ENCODE measurements at regions not wholly inside any gene's neighbourhood (a gene's known extent, or its start where the extent isn't known, plus 50 kb on each side); places are given as distances from the start of the nearest gene placed in this dataset.

DNA sequence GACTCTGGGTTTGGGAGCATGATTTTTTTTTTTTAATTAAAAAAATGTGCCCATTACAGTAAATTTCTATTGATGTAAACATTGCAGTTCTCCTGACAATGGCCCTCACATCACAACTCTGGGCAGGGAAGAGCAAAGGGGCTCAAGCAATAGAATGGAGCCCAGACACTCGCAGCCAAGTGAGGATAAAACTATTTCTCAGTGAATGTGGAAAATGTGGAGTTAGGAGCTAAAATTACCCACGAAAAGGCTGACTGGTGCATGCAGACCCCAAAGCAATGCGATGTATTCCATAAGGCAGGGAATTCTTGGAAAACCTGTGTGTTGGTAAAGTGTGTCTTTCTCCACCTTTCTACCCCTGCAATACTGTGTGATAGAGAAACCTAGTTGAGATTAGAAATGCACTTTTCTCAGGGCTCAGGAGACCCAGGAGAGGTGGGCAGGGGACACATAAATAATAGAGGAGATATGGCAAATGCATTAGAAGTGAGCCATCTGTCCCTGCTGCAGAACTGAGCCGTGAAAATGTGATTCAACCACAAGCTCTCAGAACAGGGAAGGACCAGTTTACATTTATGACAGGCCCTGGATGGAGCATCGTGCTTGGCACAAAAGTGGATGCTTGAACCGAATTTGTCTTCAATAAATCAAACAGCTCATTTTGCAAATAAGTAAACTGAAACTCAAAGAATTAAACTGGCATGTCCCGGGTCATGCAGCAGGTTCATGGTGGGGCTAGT, 100.1 kb downstream of the MYCN start:
- TF ChIP-seq, protein P1, sequence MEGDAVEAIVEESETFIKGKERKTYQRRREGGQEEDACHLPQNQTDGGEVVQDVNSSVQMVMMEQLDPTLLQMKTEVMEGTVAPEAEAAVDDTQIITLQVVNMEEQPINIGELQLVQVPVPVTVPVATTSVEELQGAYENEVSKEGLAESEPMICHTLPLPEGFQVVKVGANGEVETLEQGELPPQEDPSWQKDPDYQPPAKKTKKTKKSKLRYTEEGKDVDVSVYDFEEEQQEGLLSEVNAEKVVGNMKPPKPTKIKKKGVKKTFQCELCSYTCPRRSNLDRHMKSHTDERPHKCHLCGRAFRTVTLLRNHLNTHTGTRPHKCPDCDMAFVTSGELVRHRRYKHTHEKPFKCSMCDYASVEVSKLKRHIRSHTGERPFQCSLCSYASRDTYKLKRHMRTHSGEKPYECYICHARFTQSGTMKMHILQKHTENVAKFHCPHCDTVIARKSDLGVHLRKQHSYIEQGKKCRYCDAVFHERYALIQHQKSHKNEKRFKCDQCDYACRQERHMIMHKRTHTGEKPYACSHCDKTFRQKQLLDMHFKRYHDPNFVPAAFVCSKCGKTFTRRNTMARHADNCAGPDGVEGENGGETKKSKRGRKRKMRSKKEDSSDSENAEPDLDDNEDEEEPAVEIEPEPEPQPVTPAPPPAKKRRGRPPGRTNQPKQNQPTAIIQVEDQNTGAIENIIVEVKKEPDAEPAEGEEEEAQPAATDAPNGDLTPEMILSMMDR (IDR thresholded peaks at IDR 0.05), result no peak
- no peak for TF ChIP-seq POLR2A (IDR thresholded peaks at IDR 0.05)
